ENCODE measurements at regions not wholly inside any gene's neighbourhood (a gene's known extent, or its start where the extent isn't known, plus 50 kb on each side); places are given as distances from the start of the nearest gene placed in this dataset.

DNA sequence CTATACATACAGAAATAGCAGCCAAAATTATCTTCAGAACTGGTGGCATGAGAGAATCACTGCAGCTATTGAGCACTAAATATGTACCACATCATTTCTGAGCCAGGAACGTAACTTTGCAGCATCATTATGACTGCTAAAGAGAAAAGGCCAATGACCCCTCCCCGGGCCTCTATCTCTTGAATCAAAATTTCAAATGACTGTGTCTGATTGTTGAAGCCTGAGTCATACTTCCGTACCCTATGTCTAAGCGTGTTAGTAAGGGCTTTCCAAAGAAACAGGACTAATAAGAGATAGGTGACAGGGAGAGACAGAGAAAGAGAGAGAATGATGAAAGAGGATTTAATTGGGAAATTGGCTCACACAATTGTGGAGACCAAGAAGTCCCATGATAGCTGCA, 445.5 kb upstream of the SPANXN1 start:
- POLR2A ChIA-PET, result no interaction called here
- H3K79me2 ChIP-seq (ENCODE audit: insufficient read depth, low read length), result no peaks in the 10 kb centered on the region
- CTCF ChIA-PET, result no interaction called here
- no peak for TF ChIP-seq POLR2A (IDR thresholded peaks at IDR 0.05; ENCODE audit: borderline replicate concordance, extremely low read depth, insufficient read depth, insufficient read length)
- no peak for TF ChIP-seq MAX (IDR thresholded peaks at IDR 0.05)
- TF ChIP-seq EZH2phosphoT487 (IDR thresholded peaks at IDR 0.05; ENCODE audit: borderline replicate concordance), result no peak
- no peak for TF ChIP-seq YY1 (IDR thresholded peaks at IDR 0.05; ENCODE audit: extremely low read depth, insufficient replicate concordance, low read depth, low read length)
- TF ChIP-seq ZBTB33 (IDR thresholded peaks at IDR 0.05; ENCODE audit: extremely low read depth, insufficient replicate concordance, low read length), result no peak
- TF ChIP-seq ZNF274 (IDR thresholded peaks at IDR 0.05; ENCODE audit: low read depth, low read length), result no peak
- TF ChIP-seq SIN3A (IDR thresholded peaks at IDR 0.05; ENCODE audit: low read depth), result no peak
- no peak for TF ChIP-seq SP1 (IDR thresholded peaks at IDR 0.05; ENCODE audit: low read depth)
- TF ChIP-seq, protein P1, sequence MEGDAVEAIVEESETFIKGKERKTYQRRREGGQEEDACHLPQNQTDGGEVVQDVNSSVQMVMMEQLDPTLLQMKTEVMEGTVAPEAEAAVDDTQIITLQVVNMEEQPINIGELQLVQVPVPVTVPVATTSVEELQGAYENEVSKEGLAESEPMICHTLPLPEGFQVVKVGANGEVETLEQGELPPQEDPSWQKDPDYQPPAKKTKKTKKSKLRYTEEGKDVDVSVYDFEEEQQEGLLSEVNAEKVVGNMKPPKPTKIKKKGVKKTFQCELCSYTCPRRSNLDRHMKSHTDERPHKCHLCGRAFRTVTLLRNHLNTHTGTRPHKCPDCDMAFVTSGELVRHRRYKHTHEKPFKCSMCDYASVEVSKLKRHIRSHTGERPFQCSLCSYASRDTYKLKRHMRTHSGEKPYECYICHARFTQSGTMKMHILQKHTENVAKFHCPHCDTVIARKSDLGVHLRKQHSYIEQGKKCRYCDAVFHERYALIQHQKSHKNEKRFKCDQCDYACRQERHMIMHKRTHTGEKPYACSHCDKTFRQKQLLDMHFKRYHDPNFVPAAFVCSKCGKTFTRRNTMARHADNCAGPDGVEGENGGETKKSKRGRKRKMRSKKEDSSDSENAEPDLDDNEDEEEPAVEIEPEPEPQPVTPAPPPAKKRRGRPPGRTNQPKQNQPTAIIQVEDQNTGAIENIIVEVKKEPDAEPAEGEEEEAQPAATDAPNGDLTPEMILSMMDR (IDR thresholded peaks at IDR 0.05 in 2 of 3, conservative IDR thresholded peaks at IDR 0.05 in 1 of 3; ENCODE audit: borderline replicate concordance in 1 of 3, insufficient read depth in 1 of 3, low read depth in 2 of 3, low read length in 2 of 3), result no peak
- H3K9me2 ChIP-seq (ENCODE audit: insufficient read depth), result no peaks in the 10 kb centered on the region
- H3K27me3 ChIP-seq (ENCODE audit: insufficient read depth, low read length), result no peaks in the 10 kb centered on the region
- no peaks in the 10 kb centered on the region for H4K20me1 ChIP-seq (ENCODE audit: insufficient read depth)
- H2AFZ ChIP-seq (ENCODE audit: low read depth, low read length, poor library complexity, severe bottlenecking), result no peak overlapping the region
- no TSS peak for BruUV-seq (replicated peaks)
- RAD21 ChIA-PET (ENCODE audit: low non-redundant PET in 1 of 2, low total read pairs in 2 of 2, uncharacterized antibody in 2 of 2, unreplicated experiment in 2 of 2), result no interaction called here
- H3K4me1 ChIP-seq (ENCODE audit: control insufficient read depth in 1 of 2, insufficient read depth in 2 of 2, low read length in 2 of 2), result no peaks in the 10 kb centered on the region
- no peak overlapping the region for H3K4me3 ChIP-seq (replicated peaks in 1 of 2; ENCODE audit: low read depth in 1 of 2, low read length in 2 of 2)
- DNase-seq (ENCODE audit: low read depth, low spot score) (no peak), ATAC-seq (no peak)
- intact Hi-C loops (cut with micrococcal nuclease), result no loop called here
- no peak overlapping the region for H3K9ac ChIP-seq (ENCODE audit: low read length)
- no peak overlapping the region for H3K4me2 ChIP-seq (ENCODE audit: low read length)
- no peaks in the 10 kb centered on the region for H3K9me3 ChIP-seq (ENCODE audit: control insufficient read depth in 1 of 2, insufficient read depth in 1 of 2, low read depth in 1 of 2, low read length in 2 of 2)
- no peak overlapping the region for H3K27ac ChIP-seq (ENCODE audit: low read depth, low read length)
- no peaks in the 10 kb centered on the region for H3K36me3 ChIP-seq (ENCODE audit: control insufficient read depth in 1 of 2, insufficient read depth in 2 of 2, low read length in 2 of 2)
